NCI-H2081 treated with DMSO at 0.1 percent for 48 hours (cell line): ENCODE measurements at regions not wholly inside any gene's neighbourhood (a gene's known extent, or its start where the extent isn't known, plus 50 kb on each side); places are given as distances from the start of the nearest gene placed in this dataset.

Experiments
- DNase-seq: peaks from one replicate; lab custom pipeline; 2025; lab: John Stamatoyannopoulos, UW

GRCh38 chrX:106510713-106511403 lies 100.9 kb upstream of the RADX start:
- no peak for DNase-seq
